ENCODE measurements at regions not wholly inside any gene's neighbourhood (a gene's known extent, or its start where the extent isn't known, plus 50 kb on each side); places are given as distances from the start of the nearest gene placed in this dataset.

DNA sequence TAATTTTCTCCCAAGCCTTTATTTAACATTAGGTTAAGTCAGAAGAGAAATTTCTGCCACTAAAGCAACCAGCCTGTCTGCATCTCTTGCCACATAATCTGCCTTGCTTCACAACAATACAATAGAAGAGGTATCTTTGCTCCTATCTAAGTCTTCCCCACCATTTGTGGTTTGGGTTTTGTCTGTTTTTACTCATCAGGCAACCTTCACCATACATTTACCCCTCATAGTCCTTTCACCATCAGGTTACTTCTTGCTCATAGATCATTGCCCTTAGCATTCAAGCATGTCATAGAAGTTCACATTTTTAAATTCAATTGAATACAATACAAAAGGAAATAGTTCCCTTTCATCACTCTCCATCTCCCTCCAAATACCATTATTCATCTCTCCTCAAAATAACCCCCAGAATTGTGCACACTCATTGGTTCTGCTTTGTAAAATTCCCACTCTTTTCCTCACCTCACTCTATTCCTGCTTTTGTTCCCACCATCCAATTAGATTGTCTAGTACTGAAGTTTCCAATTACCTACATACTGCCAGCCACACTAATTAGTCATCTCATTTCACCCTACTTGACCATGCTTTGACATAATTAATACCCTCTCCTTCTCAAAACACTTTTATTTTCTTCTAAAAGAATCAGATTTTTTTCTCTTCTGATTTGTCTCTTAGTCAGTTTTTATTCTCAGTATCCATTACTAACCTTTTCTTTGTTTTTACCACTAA, 1957.0 kb upstream of the AGA start:
- intact Hi-C loops (cut with micrococcal nuclease; ENCODE audit: unreplicated experiment) (no loop called here), in situ Hi-C loops (cut with HindIII; ENCODE audit: extremely low pct_ligation_motif_present, low pct_unique_long_range_greater_than_20kb) (no loop called here)
- Histone ChIP-seq H3K27ac (ENCODE audit: extremely low read length, insufficient read depth, low read length) (no peak overlapping the region), H3K4me2 (ENCODE audit: low read depth, low read length) (no peak overlapping the region), H2AFZ (ENCODE audit: low read length) (no peak overlapping the region), H4K20me1 (ENCODE audit: insufficient read depth, low read length) (no peaks in the 10 kb centered on the region), H3K36me3 (replicated peaks in 1 of 2; ENCODE audit: control insufficient read depth in 1 of 2, insufficient read depth in 2 of 2, low read length in 2 of 2) (no peaks in the 10 kb centered on the region), H3K9me3 (ENCODE audit: low read length) (no peaks in the 10 kb centered on the region), H3K4me1 (ENCODE audit: insufficient read depth, low read length) (no peaks in the 10 kb centered on the region), H3K79me2 (ENCODE audit: insufficient read depth, low read length) (no peaks in the 10 kb centered on the region), H3K9ac (ENCODE audit: insufficient read depth, low read depth, low read length) (no peak overlapping the region), H3K27me3 (ENCODE audit: control insufficient read depth in 1 of 2, insufficient read depth in 2 of 2, low read length in 2 of 2) (no peaks in the 10 kb centered on the region), H3K4me3 (replicated peaks in 1 of 3; ENCODE audit: insufficient read depth in 1 of 3, low read depth in 2 of 3, low read length in 3 of 3) (no peak overlapping the region)
- ChIA-PET CTCF (ENCODE audit: low intra/inter-chr PET ratio, low total read pairs) (no interaction called here), POLR2A (no interaction called here)
- no peak for ATAC-seq
- no TSS peak for BruUV-seq (replicated peaks)
- FAIRE-seq: no peak
- TF ChIP-seq SSRP1 (CRISPR knock-in tag; IDR thresholded peaks at IDR 0.05) (no peak), CERS6 (CRISPR knock-in tag; IDR thresholded peaks at IDR 0.05) (no peak), ATF4 (CRISPR knock-in tag; IDR thresholded peaks at IDR 0.05) (no peak), ZNF280D (CRISPR knock-in tag; IDR thresholded peaks at IDR 0.05) (no peak), ZNF792 (CRISPR knock-in tag; IDR thresholded peaks at IDR 0.05) (no peak), ZNF205 (CRISPR knock-in tag; IDR thresholded peaks at IDR 0.05) (no peak), GTF2F1 (IDR thresholded peaks at IDR 0.05; ENCODE audit: low read length) (no peak), THRA (CRISPR knock-in tag; IDR thresholded peaks at IDR 0.05; ENCODE audit: borderline replicate concordance) (no peak), ZNF777 (CRISPR knock-in tag; IDR thresholded peaks at IDR 0.05) (no peak), ZNF530 (CRISPR knock-in tag; IDR thresholded peaks at IDR 0.05; ENCODE audit: low read depth) (no peak), MED1 (CRISPR knock-in tag; IDR thresholded peaks at IDR 0.05) (no peak), FOXC1 (CRISPR knock-in tag; IDR thresholded peaks at IDR 0.05; ENCODE audit: borderline replicate concordance) (no peak), ZNF572 (CRISPR knock-in tag; IDR thresholded peaks at IDR 0.05) (no peak)
- no peak for DNase-seq (ENCODE audit: low spot score)

All from HepG2 (cell line).